ENCODE measurements at regions not wholly inside any gene's neighbourhood (a gene's known extent, or its start where the extent isn't known, plus 50 kb on each side); places are given as distances from the start of the nearest gene placed in this dataset.
A peak's percentile ranks its signal among the peaks of the same experiment; 100 is the strongest.

- DNase-seq (ENCODE audit: low read depth in 2 of 2, low spot score in 1 of 2), result no peak
Measured at GRCh38 chr5:159385536-159385935, 55.2 kb upstream of the IL12B start.

GRCh38 chr5:159386028-159386711 is 55.9 kb upstream of the IL12B start:
- no peak for DNase-seq (ENCODE audit: low read depth in 2 of 2, low spot score in 1 of 2)

GRCh38 chr5:159392871-159393270 is 62.6 kb upstream of the IL12B start:
- DNase-seq (ENCODE audit: low read depth in 2 of 2, low spot score in 1 of 2), result no peak

GRCh38 chr5:159393854-159394274 is 63.6 kb upstream of the IL12B start:
- DNase-seq (ENCODE audit: low read depth in 2 of 2, low spot score in 1 of 2), result no peak

- no peak for DNase-seq (ENCODE audit: low read depth in 2 of 2, low spot score in 1 of 2)
Measured at GRCh38 chr5:159395202-159395601, 64.9 kb upstream of the IL12B start.

GRCh38 chr5:159398936-159399335 is 68.6 kb upstream of the IL12B start:
- no peak for DNase-seq (ENCODE audit: low read depth in 2 of 2, low spot score in 1 of 2)

GRCh38 chr5:159400476-159400875 is 70.2 kb upstream of the IL12B start:
- DNase-seq (ENCODE audit: low read depth in 2 of 2, low spot score in 1 of 2), result no peak

GRCh38 chr5:159402311-159402710 is 72.0 kb upstream of the IL12B start:
- DNase-seq (ENCODE audit: low read depth in 2 of 2, low spot score in 1 of 2), result no peak

GRCh38 chr5:159402856-159403255 is 72.6 kb upstream of the IL12B start:
- no peak for DNase-seq (ENCODE audit: low read depth in 2 of 2, low spot score in 1 of 2)

GRCh38 chr5:159403906-159404681 is 73.8 kb upstream of the IL12B start:
- no peak for DNase-seq (ENCODE audit: low read depth in 2 of 2, low spot score in 1 of 2)

- DNase-seq (ENCODE audit: low read depth in 2 of 2, low spot score in 1 of 2), result no peak
Measured at GRCh38 chr5:159405611-159406031, 75.3 kb upstream of the IL12B start.

- no peak for DNase-seq (ENCODE audit: low read depth in 2 of 2, low spot score in 1 of 2)
Measured at GRCh38 chr5:159406571-159406970, 76.3 kb upstream of the IL12B start.

- no peak for DNase-seq (ENCODE audit: low read depth in 2 of 2, low spot score in 1 of 2)
Measured at GRCh38 chr5:159409801-159410200, 79.5 kb upstream of the IL12B start.

- DNase-seq (ENCODE audit: low read depth in 2 of 2, low spot score in 1 of 2), result no peak
Measured at GRCh38 chr5:159410480-159410879, 80.2 kb upstream of the IL12B start.

- DNase-seq (ENCODE audit: low read depth in 2 of 2, low spot score in 1 of 2), result no peak
Measured at GRCh38 chr5:159411115-159411514, 80.8 kb upstream of the IL12B start.

- peak; percentile 28 to 35 for DNase-seq (ENCODE audit: low read depth in 2 of 2, low spot score in 1 of 2)
Measured at GRCh38 chr5:159412284-159413046, 82.2 kb upstream of the IL12B start.

GRCh38 chr5:159414021-159414420 is 83.7 kb upstream of the IL12B start:
- no peak for DNase-seq (ENCODE audit: low read depth in 2 of 2, low spot score in 1 of 2)

- no peak for DNase-seq (ENCODE audit: low read depth in 2 of 2, low spot score in 1 of 2)
Measured at GRCh38 chr5:159415301-159415937, 85.1 kb upstream of the IL12B start.

GRCh38 chr5:159416438-159416837 is 86.2 kb upstream of the IL12B start:
- no peak for DNase-seq (ENCODE audit: low read depth in 2 of 2, low spot score in 1 of 2)

- DNase-seq (ENCODE audit: low read depth in 2 of 2, low spot score in 1 of 2), result no peak
Measured at GRCh38 chr5:159417170-159417569, 86.9 kb upstream of the IL12B start.

- DNase-seq (ENCODE audit: low read depth in 2 of 2, low spot score in 1 of 2), result no peak
Measured at GRCh38 chr5:159419576-159419975, 89.3 kb upstream of the IL12B start.
